Choroid plexus epithelial cell (primary cell): ENCODE measurements at regions not wholly inside any gene's neighbourhood (a gene's known extent, or its start where the extent isn't known, plus 50 kb on each side); places are given as distances from the start of the nearest gene placed in this dataset.

ENCODE experiments used
- DNase-seq: peaks from one replicate; pipeline ENCODE4 v3.0.0-alpha.2; 2010; ENCODE audit warnings: low read depth
- H3K4me3 ChIP-seq: 2 replicates; pipeline ENCODE4 v1.5.1; 2011; ENCODE audit warnings: low read depth, mild to moderate bottlenecking, control low read depth, low read length, moderate library complexity
- CTCF ChIP-seq: conservative IDR thresholded peaks from 2 replicates; pipeline ENCODE4 v1.5.1; 2011; ENCODE audit warnings: low read depth, mild to moderate bottlenecking, control low read depth, inconsistent platforms, low read length, moderate library complexity

DNA sequence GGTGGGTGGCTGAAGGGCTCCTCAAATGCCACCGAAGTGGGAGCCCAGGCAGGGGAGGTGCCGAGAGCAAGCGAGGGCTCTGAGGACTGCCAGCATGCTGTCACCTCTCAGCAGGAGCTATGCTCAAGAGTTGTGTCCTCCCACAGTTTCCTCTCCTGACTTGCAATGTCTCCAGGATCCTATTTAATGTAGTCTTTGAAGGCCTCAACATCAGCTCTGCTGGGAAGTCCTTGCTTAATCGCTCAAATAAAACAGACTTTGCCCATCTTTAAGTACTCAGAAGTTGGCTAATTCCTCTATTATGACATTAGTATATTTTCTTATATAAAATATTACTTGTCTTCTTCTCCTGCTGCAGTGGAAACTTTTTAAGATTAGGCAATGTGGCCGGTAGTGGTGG is 154.2 kb upstream of the NRIP1 start:
- H3K4me3 ChIP-seq: no peak overlapping the region
- DNase-seq: no peak
- no peak for TF ChIP-seq CTCF

DNA sequence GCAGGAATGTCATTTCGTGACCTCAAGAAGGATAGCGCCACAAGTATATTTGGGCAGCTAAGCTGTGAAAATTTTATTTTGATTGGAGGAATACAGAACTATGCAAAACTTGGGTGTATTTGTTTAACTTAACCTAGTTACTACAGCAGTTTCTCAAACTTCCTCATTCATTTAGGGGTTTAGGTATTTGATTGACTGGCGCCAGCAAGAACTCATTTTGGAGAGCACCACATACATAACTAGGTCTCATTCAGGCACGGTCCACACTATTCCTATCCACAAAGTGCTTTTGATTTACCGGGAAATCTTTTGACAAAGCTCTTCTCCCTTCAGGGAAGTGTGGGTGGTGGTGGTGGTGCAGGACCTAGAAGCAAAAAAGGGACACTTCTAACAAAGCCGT is 155.1 kb upstream of the NRIP1 start:
- H3K4me3 ChIP-seq: no peak overlapping the region
- TF ChIP-seq CTCF: no peak
- no peak for DNase-seq

GRCh38 chr21:15221799-15222386 is 157.1 kb upstream of the NRIP1 start:
- no peak overlapping the region for H3K4me3 ChIP-seq
- TF ChIP-seq CTCF: no peak
- peak; percentile 68 for DNase-seq

- no peak overlapping the region for H3K4me3 ChIP-seq
- DNase-seq: no peak
- no peak for TF ChIP-seq CTCF
These were observed 157.9 kb upstream of the NRIP1 start for GRCh38 chr21:15222707-15223106.

DNA sequence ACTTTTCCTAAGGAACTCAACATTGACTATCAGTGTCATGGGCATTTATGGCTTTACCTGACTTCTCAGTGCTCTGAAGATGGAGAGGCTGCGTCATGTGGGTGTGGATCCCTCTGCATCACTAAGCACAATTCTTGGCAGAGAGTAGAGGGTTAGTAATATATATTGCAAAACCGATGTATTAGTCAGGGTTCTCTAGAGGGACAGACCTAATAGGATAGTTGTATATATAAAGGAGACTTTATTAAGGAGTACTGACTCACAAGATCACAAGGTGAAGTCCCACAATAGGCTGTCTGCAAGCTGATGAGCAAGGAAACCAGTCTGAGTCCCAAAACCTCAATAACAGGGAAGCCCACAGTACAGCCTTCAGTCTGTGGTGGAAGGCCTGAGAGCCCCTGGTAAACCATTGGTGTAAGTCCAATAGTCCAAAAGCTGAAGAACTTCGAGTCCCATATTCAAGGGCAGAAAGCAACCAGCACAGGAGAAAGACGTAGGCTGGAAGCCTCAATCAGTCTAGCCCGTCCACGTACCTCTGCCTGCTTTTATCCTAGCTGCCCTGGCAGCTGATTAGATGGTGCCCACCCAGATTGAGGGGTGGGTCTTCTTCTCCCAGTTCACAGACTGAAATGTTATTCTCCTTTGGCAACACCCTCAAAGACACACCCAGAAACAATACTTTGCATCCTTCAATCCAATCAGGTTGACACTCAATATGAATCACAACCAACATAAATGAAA is 159.7 kb upstream of the NRIP1 start:
- peak; percentile 94 for DNase-seq
- H3K4me3 ChIP-seq: no peak overlapping the region
- TF ChIP-seq CTCF: no peak

DNA sequence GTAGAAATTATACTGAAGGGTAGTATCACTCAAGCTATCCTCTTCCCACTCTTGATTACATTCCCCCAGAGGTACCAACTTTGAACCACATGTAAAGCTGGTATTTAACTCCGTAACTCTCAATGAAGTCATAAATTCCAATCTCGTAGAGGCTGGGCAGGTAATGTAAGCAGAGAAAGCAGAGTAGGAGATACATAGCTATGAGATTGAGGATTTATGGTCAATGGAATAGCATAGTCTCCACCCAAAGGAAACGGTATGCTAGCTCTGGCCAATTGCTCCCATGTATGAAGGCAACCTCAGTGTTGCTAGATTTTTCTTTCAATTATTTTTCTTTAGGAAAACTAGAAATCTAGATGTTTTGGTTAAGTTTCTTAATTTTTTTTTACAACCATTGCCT is 163.1 kb upstream of the NRIP1 start:
- no peak overlapping the region for H3K4me3 ChIP-seq
- DNase-seq: no peak
- TF ChIP-seq CTCF: no peak

- no peak for DNase-seq
- no peak for TF ChIP-seq CTCF
- no peak overlapping the region for H3K4me3 ChIP-seq
These were observed 164.6 kb upstream of the NRIP1 start for GRCh38 chr21:15229390-15229789.
